ENCODE measurements at regions not wholly inside any gene's neighbourhood (a gene's known extent, or its start where the extent isn't known, plus 50 kb on each side); places are given as distances from the start of the nearest gene placed in this dataset.

DNA sequence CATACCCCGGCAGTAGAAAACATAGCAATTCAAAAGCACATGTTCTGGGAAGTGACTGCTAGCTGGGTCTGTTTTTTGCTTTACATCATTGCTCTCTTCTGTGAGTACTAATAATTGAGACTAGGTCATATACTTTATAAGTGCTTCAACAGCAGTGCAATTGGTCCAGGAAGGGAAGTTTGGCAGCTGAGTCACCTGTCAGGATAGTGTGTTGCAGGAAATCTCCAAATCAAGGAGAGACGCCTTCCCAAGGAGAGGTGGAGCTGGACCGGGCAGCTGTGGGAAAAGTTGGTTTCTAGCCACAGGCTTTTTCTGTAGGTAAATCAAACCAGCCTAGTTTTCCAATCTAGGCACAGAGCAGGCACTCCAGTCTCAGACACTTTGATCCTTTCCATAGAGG is 330.1 kb downstream of the ENC1 start:
- ChIA-PET CTCF (no interaction called here), POLR2A (no interaction called here)
- H3K27me3 ChIP-seq (replicated peaks; ENCODE audit: control insufficient read depth, insufficient read depth, low read length), result no peaks in the 10 kb centered on the region
- Mint-ChIP-seq H3K9me3 (ENCODE audit: unreplicated experiment) (peaks cover 8% of the 10 kb centered on the region), H3K27ac (ENCODE audit: unreplicated experiment) (no peak overlapping the region), H3K4me1 (ENCODE audit: low read depth, unreplicated experiment) (peaks cover 9% of the 10 kb centered on the region), H3K4me3 (ENCODE audit: unreplicated experiment) (no peak overlapping the region), H3K36me3 (ENCODE audit: insufficient read depth, unreplicated experiment) (no peaks in the 10 kb centered on the region), H3K27me3 (ENCODE audit: insufficient read depth, unreplicated experiment) (no peaks in the 10 kb centered on the region)
- H3K36me3 ChIP-seq (ENCODE audit: control insufficient read depth, insufficient read depth, low read length), result no peaks in the 10 kb centered on the region
- no peaks in the 10 kb centered on the region for H3K9me3 ChIP-seq
- H3K4me1 ChIP-seq, result peaks cover 24% of the 10 kb centered on the region
- DNase-seq, result no peak
- no TSS peak for BruUV-seq (replicated peaks)
- H3K4me3 ChIP-seq (ENCODE audit: low read depth, low read length), result no peak overlapping the region
- intact Hi-C loops (cut with micrococcal nuclease; ENCODE audit: unreplicated experiment), result no loop called here
- TF ChIP-seq, protein P1, sequence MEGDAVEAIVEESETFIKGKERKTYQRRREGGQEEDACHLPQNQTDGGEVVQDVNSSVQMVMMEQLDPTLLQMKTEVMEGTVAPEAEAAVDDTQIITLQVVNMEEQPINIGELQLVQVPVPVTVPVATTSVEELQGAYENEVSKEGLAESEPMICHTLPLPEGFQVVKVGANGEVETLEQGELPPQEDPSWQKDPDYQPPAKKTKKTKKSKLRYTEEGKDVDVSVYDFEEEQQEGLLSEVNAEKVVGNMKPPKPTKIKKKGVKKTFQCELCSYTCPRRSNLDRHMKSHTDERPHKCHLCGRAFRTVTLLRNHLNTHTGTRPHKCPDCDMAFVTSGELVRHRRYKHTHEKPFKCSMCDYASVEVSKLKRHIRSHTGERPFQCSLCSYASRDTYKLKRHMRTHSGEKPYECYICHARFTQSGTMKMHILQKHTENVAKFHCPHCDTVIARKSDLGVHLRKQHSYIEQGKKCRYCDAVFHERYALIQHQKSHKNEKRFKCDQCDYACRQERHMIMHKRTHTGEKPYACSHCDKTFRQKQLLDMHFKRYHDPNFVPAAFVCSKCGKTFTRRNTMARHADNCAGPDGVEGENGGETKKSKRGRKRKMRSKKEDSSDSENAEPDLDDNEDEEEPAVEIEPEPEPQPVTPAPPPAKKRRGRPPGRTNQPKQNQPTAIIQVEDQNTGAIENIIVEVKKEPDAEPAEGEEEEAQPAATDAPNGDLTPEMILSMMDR (IDR thresholded peaks at IDR 0.05; ENCODE audit: insufficient read depth in 1 of 2, low read depth in 1 of 2, low read length in 1 of 2, severe bottlenecking in 1 of 2, unreplicated experiment in 1 of 2), result no peak

DNA sequence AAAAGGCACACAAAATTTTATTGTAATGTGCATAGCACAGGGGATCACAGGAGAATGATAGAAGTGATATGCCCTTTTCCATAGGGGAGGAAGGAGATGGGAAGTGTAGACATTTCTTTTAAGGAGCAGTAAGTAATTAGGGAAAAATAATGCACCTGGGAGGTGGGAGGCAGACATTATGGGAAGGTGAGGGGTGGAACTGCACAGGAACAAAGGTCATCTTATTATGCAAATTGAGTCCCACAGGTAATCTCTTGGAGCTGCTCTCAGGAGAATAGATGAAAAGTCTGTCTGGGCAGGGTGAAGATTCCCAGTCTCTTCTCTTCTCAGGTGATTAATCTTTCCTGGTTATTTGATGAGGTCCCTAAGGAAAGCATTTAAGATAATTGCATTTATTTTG is 331.5 kb downstream of the ENC1 start:
- Mint-ChIP-seq H3K27ac (ENCODE audit: unreplicated experiment) (no peak overlapping the region), H3K27me3 (ENCODE audit: insufficient read depth, unreplicated experiment) (no peaks in the 10 kb centered on the region), H3K36me3 (ENCODE audit: insufficient read depth, unreplicated experiment) (no peaks in the 10 kb centered on the region), H3K9me3 (ENCODE audit: unreplicated experiment) (peaks cover 8% of the 10 kb centered on the region), H3K4me3 (ENCODE audit: unreplicated experiment) (no peak overlapping the region), H3K4me1 (ENCODE audit: low read depth, unreplicated experiment) (no peaks in the 10 kb centered on the region)
- intact Hi-C loops (cut with micrococcal nuclease; ENCODE audit: unreplicated experiment), result no loop called here
- TF ChIP-seq, protein P1 (IDR thresholded peaks at IDR 0.05; ENCODE audit: insufficient read depth in 1 of 2, low read depth in 1 of 2, low read length in 1 of 2, severe bottlenecking in 1 of 2, unreplicated experiment in 1 of 2), result no peak
- no peak for DNase-seq
- H3K4me3 ChIP-seq (ENCODE audit: low read depth, low read length), result no peak overlapping the region
- POLR2A ChIA-PET, result no interaction called here
- peaks cover 10% of the 10 kb centered on the region for H3K4me1 ChIP-seq
- H3K9me3 ChIP-seq, result no peaks in the 10 kb centered on the region
- no TSS peak for BruUV-seq (replicated peaks)
- no peaks in the 10 kb centered on the region for H3K27me3 ChIP-seq (replicated peaks; ENCODE audit: control insufficient read depth, insufficient read depth, low read length)
- CTCF ChIA-PET, result no interaction called here
- H3K36me3 ChIP-seq (ENCODE audit: control insufficient read depth, insufficient read depth, low read length), result no peaks in the 10 kb centered on the region

DNA sequence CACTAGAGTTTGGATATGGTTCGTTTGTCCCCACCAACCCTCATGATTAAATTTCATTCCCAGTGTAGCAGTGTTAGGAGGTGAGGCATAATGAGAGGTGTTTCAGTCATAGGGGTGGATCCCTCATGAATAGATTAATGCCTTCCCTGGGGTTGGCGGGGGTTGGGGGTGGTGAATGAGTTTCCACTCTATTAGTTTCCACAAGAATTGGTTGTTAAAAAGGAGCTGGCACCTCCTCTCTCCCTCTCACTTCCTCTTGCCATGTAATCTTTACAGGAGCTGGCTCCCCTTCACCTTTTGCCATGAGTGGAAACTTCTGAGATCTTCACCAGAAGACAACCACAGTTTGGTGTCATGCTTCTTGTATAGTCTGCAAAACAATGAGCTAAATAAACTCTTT is 333.7 kb downstream of the ENC1 start:
- ChIA-PET POLR2A (no interaction called here), CTCF (no interaction called here)
- DNase-seq, result no peak
- intact Hi-C loops (cut with micrococcal nuclease; ENCODE audit: unreplicated experiment), result no loop called here
- H3K27me3 Mint-ChIP-seq (ENCODE audit: insufficient read depth, unreplicated experiment), result no peaks in the 10 kb centered on the region
- no peak overlapping the region for H3K4me3 Mint-ChIP-seq (ENCODE audit: unreplicated experiment)
- H3K36me3 Mint-ChIP-seq (ENCODE audit: insufficient read depth, unreplicated experiment), result no peaks in the 10 kb centered on the region
- Histone ChIP-seq H3K4me1 (peaks cover 9% of the 10 kb centered on the region; the same call in 1 of the 2 replicates), H3K36me3 (ENCODE audit: control insufficient read depth, insufficient read depth, low read length) (no peaks in the 10 kb centered on the region), H3K9me3 (no peaks in the 10 kb centered on the region), H3K4me3 (ENCODE audit: low read depth, low read length) (no peak overlapping the region), H3K27me3 (replicated peaks; ENCODE audit: control insufficient read depth, insufficient read depth, low read length) (no peaks in the 10 kb centered on the region)
- H3K27ac Mint-ChIP-seq (ENCODE audit: unreplicated experiment), result no peak overlapping the region
- H3K4me1 Mint-ChIP-seq (ENCODE audit: low read depth, unreplicated experiment), result no peaks in the 10 kb centered on the region
- H3K9me3 Mint-ChIP-seq (ENCODE audit: unreplicated experiment), result no peaks in the 10 kb centered on the region
- no TSS peak for BruUV-seq (replicated peaks)
- TF ChIP-seq, protein P1 (IDR thresholded peaks at IDR 0.05; ENCODE audit: insufficient read depth in 1 of 2, low read depth in 1 of 2, low read length in 1 of 2, severe bottlenecking in 1 of 2, unreplicated experiment in 1 of 2), result no peak
